ENCODE measurements at regions not wholly inside any gene's neighbourhood (a gene's known extent, or its start where the extent isn't known, plus 50 kb on each side); places are given as distances from the start of the nearest gene placed in this dataset.

GRCh38 chr5:144913661-144914060 is 743.0 kb downstream of the KCTD16 start:
- TF ChIP-seq POLR2A (IDR thresholded peaks at IDR 0.05) (no peak), CTCF (IDR thresholded peaks at IDR 0.05) (no peak)

All from vagina (tissue), 2 donors.